Liver (tissue), 8 donors: ENCODE measurements at regions not wholly inside any gene's neighbourhood (a gene's known extent, or its start where the extent isn't known, plus 50 kb on each side); places are given as distances from the start of the nearest gene placed in this dataset.

Experiments used
- DNase-seq: peaks from one replicate; pipeline ENCODE4 v3.0.0-alpha.2; 2017; ENCODE audit warnings: low spot score
- H3K27ac ChIP-seq, 2 donors: one replicate each; pipeline ENCODE4 v1.7.0; 2013; ENCODE audit warnings: inconsistent platforms in 2 of 2, low read length in 2 of 2, control low read depth in 1 of 2, low read depth in 1 of 2, mild to moderate bottlenecking in 1 of 2
- H3K27me3 ChIP-seq, 4 donors: one replicate each; pipeline versions ENCODE4 v1.6.1 to v1.7.0; 2013; ENCODE audit warnings: low read length in 3 of 4, inconsistent platforms in 1 of 4, mild to moderate bottlenecking in 1 of 4, moderate library complexity in 1 of 4; ENCODE audit not compliant: control insufficient read depth in 4 of 4, insufficient read depth in 4 of 4
- H3K36me3 ChIP-seq, 4 donors: one replicate each; pipeline versions ENCODE4 v1.6.1 to v1.7.0; 2013; ENCODE audit warnings: low read length in 3 of 4, mild to moderate bottlenecking in 3 of 4, low read depth in 1 of 4, moderate library complexity in 1 of 4; ENCODE audit not compliant: control insufficient read depth in 4 of 4, insufficient read depth in 3 of 4
- H3K4me1 ChIP-seq, 4 donors: one replicate each; pipeline versions ENCODE4 v1.6.1 to v1.7.0; 2013; ENCODE audit warnings: low read length in 3 of 4, mild to moderate bottlenecking in 3 of 4, moderate library complexity in 1 of 4; ENCODE audit not compliant: control insufficient read depth in 4 of 4, insufficient read depth in 4 of 4
- H3K4me3 ChIP-seq, 3 donors: one replicate each; pipeline versions ENCODE4 v1.6.1 to v1.7.0; 2013; ENCODE audit warnings: low read length in 3 of 3, control low read depth in 1 of 3, low read depth in 1 of 3, mild to moderate bottlenecking in 1 of 3
- H3K9ac ChIP-seq, 2 donors: one replicate each; pipeline ENCODE4 v1.7.0; 2013; ENCODE audit warnings: low read length in 2 of 2, mild to moderate bottlenecking in 2 of 2, moderate library complexity in 2 of 2, control low read depth in 1 of 2, low read depth in 1 of 2
- H3K9me3 ChIP-seq, 4 donors: one replicate each; pipeline versions ENCODE4 v1.6.1 to v1.7.0; 2013; ENCODE audit warnings: low read length in 3 of 4; ENCODE audit not compliant: control insufficient read depth in 4 of 4
- EGR1 ChIP-seq, 2 donors: IDR thresholded peaks; 2 replicates each; pipeline ENCODE4 v1.6.1; 2016 to 2018; ENCODE audit warnings: antibody characterized with exemption in 2 of 2, low read depth in 2 of 2
- FOXA1 ChIP-seq: IDR thresholded peaks from 2 replicates; pipeline ENCODE4 v1.6.1; 2016; ENCODE audit warnings: antibody characterized with exemption
- FOXA2 ChIP-seq: IDR thresholded peaks from 2 replicates; pipeline ENCODE4 v1.6.1; 2016; ENCODE audit warnings: antibody characterized with exemption
- GABPA ChIP-seq, 2 donors: IDR thresholded peaks in 1 of 2; conservative IDR thresholded peaks in 1 of 2; 2 replicates each; pipeline ENCODE4 v1.6.1; 2016; ENCODE audit warnings: antibody characterized with exemption in 2 of 2, mild to moderate bottlenecking in 1 of 2, moderate library complexity in 1 of 2
- HNF4A ChIP-seq, 2 donors: conservative IDR thresholded peaks; 2 replicates each; pipeline ENCODE4 v1.6.1; 2016; ENCODE audit warnings: antibody characterized with exemption in 2 of 2, mild to moderate bottlenecking in 2 of 2
- HNF4G ChIP-seq: IDR thresholded peaks from 2 replicates; pipeline ENCODE4 v1.6.1; 2016; ENCODE audit warnings: antibody characterized with exemption
- JUND ChIP-seq, 2 donors: IDR thresholded peaks; 2 replicates each; pipeline ENCODE4 v1.6.1; 2016; ENCODE audit warnings: antibody characterized with exemption in 2 of 2
- NR2F2 ChIP-seq: IDR thresholded peaks from 2 replicates; pipeline ENCODE4 v1.6.1; 2016; ENCODE audit warnings: antibody characterized with exemption
- RAD21 ChIP-seq, 2 donors: IDR thresholded peaks; 2 replicates each; pipeline ENCODE4 v1.6.1; 2016; ENCODE audit warnings: antibody characterized with exemption in 2 of 2, mild to moderate bottlenecking in 2 of 2
- RXRA ChIP-seq, 2 donors: IDR thresholded peaks; 2 replicates each; pipeline ENCODE4 v1.6.1; 2017 to 2018; ENCODE audit warnings: antibody characterized with exemption in 2 of 2, mild to moderate bottlenecking in 1 of 2
- SP1 ChIP-seq: IDR thresholded peaks from 2 replicates; pipeline ENCODE4 v1.6.1; 2018; ENCODE audit warnings: antibody characterized with exemption, mild to moderate bottlenecking
- TAF1 ChIP-seq: conservative IDR thresholded peaks from 2 replicates; pipeline ENCODE4 v1.6.1; 2016; ENCODE audit warnings: antibody characterized with exemption, mild to moderate bottlenecking
- YY1 ChIP-seq: IDR thresholded peaks from 2 replicates; pipeline ENCODE4 v1.6.1; 2016; ENCODE audit warnings: antibody characterized with exemption, mild to moderate bottlenecking
- WGBS: extraction: QIAGEN DNeasy Blood & Tissue Kit; methylation state at CpG from one replicate; pipeline ENCODE4 v1.1.7; 2013; 5-methylcytosine and 5-hydroxymethylcytosine counted together
- TF ChIP-seq, protein P1 (sequence below): fragments of 150-350 bp; IDR thresholded peaks from 2 replicates; pipeline ENCODE4 v1.5.1; 2017; ENCODE audit warnings: improper control_type of control experiment, low read depth, low read length; ENCODE audit not compliant: missing input control
- TF ChIP-seq, protein P2 (sequence below): IDR thresholded peaks from 2 replicates; pipeline ENCODE4 v1.6.1; 2016; ENCODE audit warnings: antibody characterized with exemption
- TF ChIP-seq, protein P3 (sequence below): IDR thresholded peaks from 2 replicates; pipeline ENCODE4 v1.6.1; 2016; ENCODE audit warnings: antibody characterized with exemption
- TF ChIP-seq, protein P4 (sequence below): IDR thresholded peaks from 2 replicates; pipeline ENCODE4 v1.6.1; 2016; ENCODE audit warnings: antibody characterized with exemption, mild to moderate bottlenecking
- TF ChIP-seq, protein P5 (sequence below): IDR thresholded peaks from 2 replicates; pipeline ENCODE4 v1.6.1; 2016; ENCODE audit warnings: antibody characterized with exemption
- donor health status: healthy.
- donor health status: healthy.
- donor health status: healthy.
- donor health status: healthy.
- donor health status: healthy.

DNA sequence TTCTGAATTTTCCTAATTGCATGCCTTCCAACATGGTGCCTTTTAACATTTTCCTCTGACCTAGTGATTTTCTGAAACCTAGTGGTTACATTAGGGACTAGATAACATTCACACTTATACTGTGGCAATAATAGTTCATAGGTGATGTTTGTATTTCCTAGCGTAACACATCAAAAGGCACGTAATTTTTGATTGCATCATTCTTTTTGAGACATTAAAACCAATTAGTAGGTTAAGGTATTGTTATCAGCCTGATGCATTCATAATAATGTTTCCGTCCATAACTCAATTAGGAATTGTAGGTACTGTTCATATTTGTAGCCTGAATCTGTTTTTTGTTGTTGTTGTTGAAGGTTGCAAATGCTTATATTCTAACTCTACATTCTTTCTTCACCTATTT, 192.4 kb downstream of the ANXA1 start:
- no peaks in the 10 kb centered on the region for H3K36me3 ChIP-seq
- H3K27ac ChIP-seq, result no peak overlapping the region
- H3K27me3 ChIP-seq, result no peaks in the 10 kb centered on the region
- whole genome bisulfite sequencing, result 79% methylated on average over 3 of the region's 3 CpGs
- no peaks in the 10 kb centered on the region for H3K9me3 ChIP-seq
- no peak overlapping the region for H3K9ac ChIP-seq
- no peak overlapping the region for H3K4me3 ChIP-seq
- TF ChIP-seq, protein P1, sequence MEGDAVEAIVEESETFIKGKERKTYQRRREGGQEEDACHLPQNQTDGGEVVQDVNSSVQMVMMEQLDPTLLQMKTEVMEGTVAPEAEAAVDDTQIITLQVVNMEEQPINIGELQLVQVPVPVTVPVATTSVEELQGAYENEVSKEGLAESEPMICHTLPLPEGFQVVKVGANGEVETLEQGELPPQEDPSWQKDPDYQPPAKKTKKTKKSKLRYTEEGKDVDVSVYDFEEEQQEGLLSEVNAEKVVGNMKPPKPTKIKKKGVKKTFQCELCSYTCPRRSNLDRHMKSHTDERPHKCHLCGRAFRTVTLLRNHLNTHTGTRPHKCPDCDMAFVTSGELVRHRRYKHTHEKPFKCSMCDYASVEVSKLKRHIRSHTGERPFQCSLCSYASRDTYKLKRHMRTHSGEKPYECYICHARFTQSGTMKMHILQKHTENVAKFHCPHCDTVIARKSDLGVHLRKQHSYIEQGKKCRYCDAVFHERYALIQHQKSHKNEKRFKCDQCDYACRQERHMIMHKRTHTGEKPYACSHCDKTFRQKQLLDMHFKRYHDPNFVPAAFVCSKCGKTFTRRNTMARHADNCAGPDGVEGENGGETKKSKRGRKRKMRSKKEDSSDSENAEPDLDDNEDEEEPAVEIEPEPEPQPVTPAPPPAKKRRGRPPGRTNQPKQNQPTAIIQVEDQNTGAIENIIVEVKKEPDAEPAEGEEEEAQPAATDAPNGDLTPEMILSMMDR, result no peak
- TF ChIP-seq RXRA (IDR thresholded peaks at IDR 0.05), result no peak
- TF ChIP-seq, protein P2, sequence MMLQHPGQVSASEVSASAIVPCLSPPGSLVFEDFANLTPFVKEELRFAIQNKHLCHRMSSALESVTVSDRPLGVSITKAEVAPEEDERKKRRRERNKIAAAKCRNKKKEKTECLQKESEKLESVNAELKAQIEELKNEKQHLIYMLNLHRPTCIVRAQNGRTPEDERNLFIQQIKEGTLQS, result no peak
- no peak for TF ChIP-seq HNF4A (conservative IDR thresholded peaks at IDR 0.05)
- no peak for TF ChIP-seq JUND (IDR thresholded peaks at IDR 0.05)
- TF ChIP-seq TAF1, result no peak
- no peak for TF ChIP-seq NR2F2
- TF ChIP-seq SP1, result no peak
- TF ChIP-seq, protein P3, sequence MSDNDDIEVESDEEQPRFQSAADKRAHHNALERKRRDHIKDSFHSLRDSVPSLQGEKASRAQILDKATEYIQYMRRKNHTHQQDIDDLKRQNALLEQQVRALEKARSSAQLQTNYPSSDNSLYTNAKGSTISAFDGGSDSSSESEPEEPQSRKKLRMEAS, result no peak
- TF ChIP-seq RAD21 (IDR thresholded peaks at IDR 0.05), result no peak
- TF ChIP-seq, protein P4, sequence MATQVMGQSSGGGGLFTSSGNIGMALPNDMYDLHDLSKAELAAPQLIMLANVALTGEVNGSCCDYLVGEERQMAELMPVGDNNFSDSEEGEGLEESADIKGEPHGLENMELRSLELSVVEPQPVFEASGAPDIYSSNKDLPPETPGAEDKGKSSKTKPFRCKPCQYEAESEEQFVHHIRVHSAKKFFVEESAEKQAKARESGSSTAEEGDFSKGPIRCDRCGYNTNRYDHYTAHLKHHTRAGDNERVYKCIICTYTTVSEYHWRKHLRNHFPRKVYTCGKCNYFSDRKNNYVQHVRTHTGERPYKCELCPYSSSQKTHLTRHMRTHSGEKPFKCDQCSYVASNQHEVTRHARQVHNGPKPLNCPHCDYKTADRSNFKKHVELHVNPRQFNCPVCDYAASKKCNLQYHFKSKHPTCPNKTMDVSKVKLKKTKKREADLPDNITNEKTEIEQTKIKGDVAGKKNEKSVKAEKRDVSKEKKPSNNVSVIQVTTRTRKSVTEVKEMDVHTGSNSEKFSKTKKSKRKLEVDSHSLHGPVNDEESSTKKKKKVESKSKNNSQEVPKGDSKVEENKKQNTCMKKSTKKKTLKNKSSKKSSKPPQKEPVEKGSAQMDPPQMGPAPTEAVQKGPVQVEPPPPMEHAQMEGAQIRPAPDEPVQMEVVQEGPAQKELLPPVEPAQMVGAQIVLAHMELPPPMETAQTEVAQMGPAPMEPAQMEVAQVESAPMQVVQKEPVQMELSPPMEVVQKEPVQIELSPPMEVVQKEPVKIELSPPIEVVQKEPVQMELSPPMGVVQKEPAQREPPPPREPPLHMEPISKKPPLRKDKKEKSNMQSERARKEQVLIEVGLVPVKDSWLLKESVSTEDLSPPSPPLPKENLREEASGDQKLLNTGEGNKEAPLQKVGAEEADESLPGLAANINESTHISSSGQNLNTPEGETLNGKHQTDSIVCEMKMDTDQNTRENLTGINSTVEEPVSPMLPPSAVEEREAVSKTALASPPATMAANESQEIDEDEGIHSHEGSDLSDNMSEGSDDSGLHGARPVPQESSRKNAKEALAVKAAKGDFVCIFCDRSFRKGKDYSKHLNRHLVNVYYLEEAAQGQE, result no peak
- no peak for TF ChIP-seq EGR1 (IDR thresholded peaks at IDR 0.05; ENCODE audit: low read depth in 2 of 2)
- no peak for TF ChIP-seq HNF4G
- no peak for TF ChIP-seq FOXA2
- TF ChIP-seq, protein P5, sequence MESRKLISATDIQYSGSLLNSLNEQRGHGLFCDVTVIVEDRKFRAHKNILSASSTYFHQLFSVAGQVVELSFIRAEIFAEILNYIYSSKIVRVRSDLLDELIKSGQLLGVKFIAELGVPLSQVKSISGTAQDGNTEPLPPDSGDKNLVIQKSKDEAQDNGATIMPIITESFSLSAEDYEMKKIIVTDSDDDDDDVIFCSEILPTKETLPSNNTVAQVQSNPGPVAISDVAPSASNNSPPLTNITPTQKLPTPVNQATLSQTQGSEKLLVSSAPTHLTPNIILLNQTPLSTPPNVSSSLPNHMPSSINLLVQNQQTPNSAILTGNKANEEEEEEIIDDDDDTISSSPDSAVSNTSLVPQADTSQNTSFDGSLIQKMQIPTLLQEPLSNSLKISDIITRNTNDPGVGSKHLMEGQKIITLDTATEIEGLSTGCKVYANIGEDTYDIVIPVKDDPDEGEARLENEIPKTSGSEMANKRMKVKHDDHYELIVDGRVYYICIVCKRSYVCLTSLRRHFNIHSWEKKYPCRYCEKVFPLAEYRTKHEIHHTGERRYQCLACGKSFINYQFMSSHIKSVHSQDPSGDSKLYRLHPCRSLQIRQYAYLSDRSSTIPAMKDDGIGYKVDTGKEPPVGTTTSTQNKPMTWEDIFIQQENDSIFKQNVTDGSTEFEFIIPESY, result no peak
- no peak for TF ChIP-seq FOXA1
- no peak for TF ChIP-seq GABPA (IDR thresholded peaks at IDR 0.05 in 1 of 2, conservative IDR thresholded peaks at IDR 0.05 in 1 of 2)
- TF ChIP-seq YY1, result no peak
- no peak for DNase-seq
- H3K4me1 ChIP-seq, result no peaks in the 10 kb centered on the region
